HEK293T (cell line): ENCODE measurements at regions not wholly inside any gene's neighbourhood (a gene's known extent, or its start where the extent isn't known, plus 50 kb on each side); places are given as distances from the start of the nearest gene placed in this dataset.

ENCODE experiments used
- BHLHE40 ChIP-seq: fragments of 450-650 bp; IDR thresholded peaks from 2 replicates; pipeline ENCODE4 v1.6.1; 2016; ENCODE audit warnings: mild to moderate bottlenecking, moderate library complexity, borderline replicate concordance
- FOXK2 ChIP-seq: fragments of 450-650 bp; IDR thresholded peaks from 2 replicates; pipeline ENCODE4 v1.6.1; 2016; ENCODE audit warnings: mild to moderate bottlenecking
- FOXM1 ChIP-seq: fragments of 450-650 bp; IDR thresholded peaks from 2 replicates; pipeline ENCODE4 v1.6.1; 2017; ENCODE audit warnings: mild to moderate bottlenecking, borderline replicate concordance
- NFRKB ChIP-seq: fragments of 450-650 bp; IDR thresholded peaks from 2 replicates; pipeline ENCODE4 v1.6.1; 2016; ENCODE audit warnings: mild to moderate bottlenecking, moderate library complexity
- PKNOX1 ChIP-seq: fragments of 450-650 bp; IDR thresholded peaks from 2 replicates; pipeline ENCODE4 v1.6.1; 2016
- SUZ12 ChIP-seq: fragments of 450-650 bp; IDR thresholded peaks from 2 replicates; pipeline ENCODE4 v1.6.1; 2016; ENCODE audit warnings: mild to moderate bottlenecking
- TARDBP ChIP-seq: fragments of 450-650 bp; IDR thresholded peaks from 2 replicates; pipeline ENCODE4 v1.6.1; 2016
- ZNF384 ChIP-seq: fragments of 450-650 bp; IDR thresholded peaks from 2 replicates; pipeline ENCODE4 v1.6.1; 2016

- TF ChIP-seq NFRKB, result no peak
- TF ChIP-seq SUZ12, result no peak
- TF ChIP-seq TARDBP, result no peak
- TF ChIP-seq PKNOX1, result no peak
- no peak for TF ChIP-seq FOXK2
- no peak for TF ChIP-seq BHLHE40
- TF ChIP-seq ZNF384, result no peak
- no peak for TF ChIP-seq FOXM1
Measured at GRCh38 chr1:18537386-18538306, 56.9 kb downstream of the KLHDC7A start.
